Hematopoietic multipotent progenitor cell treated with erythropoietin and hydrocortisone succinate and interleukin-3 and kit ligand, for 8 days (in vitro differentiated cells): ENCODE measurements at regions not wholly inside any gene's neighbourhood (a gene's known extent, or its start where the extent isn't known, plus 50 kb on each side); places are given as distances from the start of the nearest gene placed in this dataset.

Experiments
- DNase-seq: peaks from one replicate; pipeline ENCODE4 v3.0.0-alpha.2; 2015

- no peak for DNase-seq
Observed at GRCh38 chr3:190252080-190252479, 70.2 kb downstream of the CLDN1 start.

- no peak for DNase-seq
Observed at GRCh38 chr3:190249414-190249813, 72.8 kb downstream of the CLDN1 start.

DNA sequence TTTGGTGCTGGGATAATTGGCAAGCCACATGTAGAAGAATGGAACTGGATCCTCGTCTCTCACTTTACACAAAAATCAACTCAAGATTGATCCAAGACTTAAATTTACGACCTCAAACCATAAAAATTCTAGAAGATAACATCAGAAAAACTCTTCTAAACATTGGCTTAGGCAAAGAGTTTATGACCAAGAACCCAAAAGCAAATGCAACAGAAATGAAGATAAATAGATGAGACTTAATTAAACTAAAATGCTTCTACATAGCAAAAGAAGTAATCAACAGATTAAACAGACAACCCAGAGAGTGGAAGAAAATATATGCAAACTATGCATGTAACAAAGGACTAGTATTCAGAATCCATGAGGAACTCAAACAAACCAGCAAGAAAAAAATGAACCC is 80.1 kb downstream of the CLDN1 start:
- no peak for DNase-seq

DNA sequence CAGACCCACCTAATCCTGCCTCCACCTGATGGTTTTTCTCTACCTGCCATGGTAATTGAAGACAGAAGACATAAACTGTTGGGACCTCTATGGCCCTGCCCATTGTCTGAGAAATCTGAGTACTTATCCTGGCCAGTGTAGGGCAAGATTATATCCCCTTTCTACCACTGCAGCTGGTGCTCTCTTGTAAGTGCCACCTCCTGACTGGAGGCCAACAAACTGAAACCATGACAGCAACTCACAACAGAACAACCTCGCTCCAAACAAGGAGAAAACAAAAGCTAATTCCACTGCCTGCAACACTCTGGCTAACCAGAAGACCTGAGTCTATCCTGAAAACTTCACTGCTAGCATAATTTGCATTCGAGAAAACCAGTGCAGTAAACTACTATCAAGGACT is 82.9 kb downstream of the CLDN1 start:
- DNase-seq, result no peak

GRCh38 chr3:190238871-190239270 is 83.4 kb downstream of the CLDN1 start:
- no peak for DNase-seq

DNA sequence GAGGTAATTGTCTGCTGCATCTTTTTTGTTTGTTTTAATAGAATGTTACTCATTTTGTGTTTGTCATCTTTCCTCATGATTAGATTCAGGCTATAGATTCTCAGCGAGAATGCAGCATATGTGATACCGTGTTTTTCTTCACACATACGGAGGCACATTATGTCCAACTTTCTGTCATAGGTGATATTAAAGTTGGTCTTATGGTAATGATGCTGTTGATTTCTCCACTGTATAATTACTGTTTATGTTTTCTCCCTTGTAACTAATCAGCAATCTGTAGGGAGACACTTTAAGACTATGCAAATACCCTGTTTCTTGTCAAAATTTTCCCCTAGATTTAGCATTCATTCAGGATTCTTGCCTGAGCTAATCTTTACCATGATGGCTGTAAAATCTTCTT is 87.6 kb downstream of the CLDN1 start:
- no peak for DNase-seq

- DNase-seq, result no peak
Observed at GRCh38 chr3:190229632-190230424, 92.4 kb downstream of the CLDN1 start.

- no peak for DNase-seq
Observed at GRCh38 chr3:190227064-190227463, 95.2 kb downstream of the CLDN1 start.

GRCh38 chr3:190224863-190225692 is 97.2 kb downstream of the CLDN1 start:
- DNase-seq, result peak; percentile 16

DNA sequence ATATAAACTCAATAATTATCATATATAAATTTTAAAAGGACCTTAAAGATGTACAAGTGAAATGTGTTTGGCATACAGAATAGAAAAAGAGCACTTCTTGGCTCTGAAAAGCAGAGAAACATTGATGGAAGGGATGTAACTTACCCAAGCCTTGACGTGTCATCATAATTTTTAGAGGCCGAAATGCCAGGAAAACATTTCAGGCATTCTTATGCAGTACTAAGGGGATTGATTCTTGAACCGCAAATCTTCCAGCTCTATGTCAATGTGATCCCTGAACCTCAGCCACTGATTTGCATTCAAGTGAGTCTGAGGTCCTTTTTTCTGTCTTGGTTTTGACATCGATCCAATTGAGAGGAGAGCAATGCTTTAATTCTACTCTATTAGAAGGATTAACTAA is 97.8 kb downstream of the CLDN1 start:
- no peak for DNase-seq

GRCh38 chr3:190222916-190223315 is 99.3 kb downstream of the CLDN1 start:
- DNase-seq, result no peak

DNA sequence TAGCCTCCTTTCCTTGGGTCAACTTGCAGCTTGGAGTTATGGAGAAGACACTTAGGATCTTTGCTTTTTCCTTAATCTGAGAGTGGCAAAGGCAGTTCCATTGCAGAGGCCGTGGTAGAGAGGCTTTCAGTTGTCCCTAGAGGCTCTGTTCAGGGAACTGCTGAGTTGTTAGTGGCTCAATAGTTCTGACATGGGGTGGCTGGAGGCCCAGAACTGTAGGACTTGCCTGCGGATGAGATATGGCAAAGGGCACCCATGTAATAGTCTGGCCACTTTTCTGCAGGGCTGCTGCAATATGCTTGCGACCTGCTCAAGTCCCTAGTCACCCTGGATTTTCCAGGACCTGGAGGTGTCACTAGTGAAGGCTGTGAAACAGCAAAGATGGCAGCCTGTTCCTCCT is 99.9 kb downstream of the CLDN1 start:
- no peak for DNase-seq

DNA sequence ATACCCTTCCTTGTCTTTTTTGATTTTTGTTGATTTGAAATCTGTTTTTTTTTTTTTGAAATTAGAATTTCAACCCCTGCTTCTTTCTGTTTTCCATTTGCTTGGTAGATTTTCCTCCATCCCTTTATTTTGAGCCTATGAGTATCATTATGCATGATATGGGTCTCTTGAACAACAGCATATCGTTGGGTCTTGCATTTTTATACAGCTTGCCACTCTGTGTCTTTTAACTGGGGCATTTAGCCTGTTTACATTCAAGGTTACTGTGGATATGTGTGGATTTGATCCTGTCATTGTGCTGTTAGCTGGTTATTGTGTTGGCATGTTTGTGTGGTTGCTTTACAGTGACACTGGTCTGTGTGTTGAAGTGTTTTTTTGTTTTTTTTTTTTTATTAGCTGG is 99.7 kb upstream of the P3H2 start:
- DNase-seq, result no peak

GRCh38 chr3:190217081-190217480 is 96.4 kb upstream of the P3H2 start:
- DNase-seq, result no peak

- no peak for DNase-seq
Observed at GRCh38 chr3:190213727-190214126, 93.0 kb upstream of the P3H2 start.

DNA sequence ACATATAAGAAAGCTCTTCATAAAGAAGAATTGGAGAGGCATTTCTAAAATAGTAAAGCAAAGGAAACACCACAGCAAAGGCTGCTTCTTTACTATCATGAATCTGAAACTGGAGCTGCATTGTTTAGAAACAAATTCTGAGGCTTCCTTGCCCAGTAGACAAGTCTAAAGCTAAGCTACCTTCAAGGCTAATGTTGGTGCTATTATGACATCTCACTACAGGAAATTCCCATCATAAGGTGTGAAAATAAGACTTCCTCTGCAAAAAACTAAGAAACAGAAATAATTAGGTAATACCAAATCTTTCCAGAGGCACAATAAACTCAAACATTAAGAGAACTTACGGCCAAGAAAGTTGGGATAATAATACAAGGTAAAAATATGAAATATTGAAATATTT is 89.9 kb upstream of the P3H2 start:
- no peak for DNase-seq

GRCh38 chr3:190209533-190209932 is 88.8 kb upstream of the P3H2 start:
- no peak for DNase-seq

- no peak for DNase-seq
Observed at GRCh38 chr3:190208196-190208595, 87.5 kb upstream of the P3H2 start.

DNA sequence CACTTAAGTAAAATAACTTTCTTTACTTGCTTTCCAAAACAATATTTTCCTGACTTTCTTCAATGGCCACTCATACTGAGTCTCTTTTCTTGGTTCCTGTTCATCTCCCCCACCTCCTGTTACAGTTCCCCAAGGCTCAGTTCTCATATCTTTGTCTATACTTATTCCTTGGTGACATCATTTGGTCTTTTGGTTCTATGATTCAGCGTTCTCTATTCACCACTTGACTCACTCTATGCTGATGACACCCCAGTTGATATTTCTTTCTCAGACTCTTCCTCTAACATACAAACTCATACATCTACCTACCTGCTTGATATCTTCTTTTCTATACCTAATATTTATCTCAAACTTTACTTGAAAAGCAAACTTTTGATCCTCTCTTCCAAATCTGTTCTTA is 85.0 kb upstream of the P3H2 start:
- DNase-seq, result no peak

DNA sequence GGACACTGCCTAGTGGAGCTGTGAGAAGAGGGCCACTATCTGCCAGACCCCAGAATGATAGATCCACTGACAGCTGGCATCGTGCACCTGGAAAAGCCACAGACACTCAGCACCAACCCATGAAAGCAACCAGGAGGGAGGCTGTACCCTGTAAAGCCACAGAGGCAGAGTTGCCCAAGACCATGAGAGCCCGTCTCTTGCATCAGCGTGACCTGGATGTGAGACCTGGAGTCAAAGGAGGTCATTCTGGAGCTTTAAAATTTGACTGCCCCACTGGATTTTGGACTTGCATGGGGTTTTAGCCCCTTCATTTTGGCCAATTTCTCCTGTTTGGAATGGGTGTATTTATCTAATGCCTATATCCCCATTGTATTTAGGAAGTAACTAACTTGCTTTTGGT is 83.5 kb upstream of the P3H2 start:
- no peak for DNase-seq

DNA sequence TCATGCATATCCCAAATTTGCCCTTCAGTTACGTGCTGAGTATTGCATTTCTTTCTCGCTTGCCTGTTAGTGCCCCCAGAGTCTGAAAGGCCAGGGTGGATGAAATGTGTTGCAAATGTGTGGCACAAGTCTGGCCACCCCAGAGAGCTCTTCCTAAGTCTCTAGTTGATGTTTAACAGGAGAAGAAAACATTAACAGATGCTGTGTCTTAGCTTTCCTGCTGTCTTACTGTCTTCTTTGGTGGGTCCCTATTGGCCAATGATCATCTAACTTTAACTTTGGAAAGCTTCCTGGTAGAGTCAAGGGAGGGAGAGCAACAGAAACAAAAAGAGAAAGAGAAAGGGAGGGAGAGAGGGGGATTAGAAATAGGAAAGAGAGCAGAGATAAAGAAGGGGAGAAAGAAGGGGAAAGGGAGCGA is 76.7 kb upstream of the P3H2 start:
- no peak for DNase-seq

- no peak for DNase-seq
Observed at GRCh38 chr3:190194506-190194905, 73.8 kb upstream of the P3H2 start.

DNA sequence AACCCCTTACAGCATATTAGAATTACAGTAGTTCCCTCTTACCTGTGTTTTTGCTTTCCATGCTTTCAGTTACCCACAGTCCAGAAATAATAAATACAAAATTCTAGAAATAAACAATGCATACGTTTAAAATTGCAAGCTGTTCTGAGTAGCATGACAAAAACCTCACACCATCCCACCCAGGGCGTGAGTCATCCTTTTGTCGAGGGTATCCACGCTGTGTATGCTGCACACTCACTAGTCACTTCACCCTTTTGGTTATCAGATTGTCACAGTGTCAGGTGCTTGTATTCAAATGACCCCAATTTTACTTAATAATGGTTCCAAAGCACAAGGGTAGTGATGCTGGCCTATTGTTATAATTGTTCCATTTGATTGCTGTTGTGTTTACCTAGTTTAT is 72.5 kb upstream of the P3H2 start:
- DNase-seq, result no peak

DNA sequence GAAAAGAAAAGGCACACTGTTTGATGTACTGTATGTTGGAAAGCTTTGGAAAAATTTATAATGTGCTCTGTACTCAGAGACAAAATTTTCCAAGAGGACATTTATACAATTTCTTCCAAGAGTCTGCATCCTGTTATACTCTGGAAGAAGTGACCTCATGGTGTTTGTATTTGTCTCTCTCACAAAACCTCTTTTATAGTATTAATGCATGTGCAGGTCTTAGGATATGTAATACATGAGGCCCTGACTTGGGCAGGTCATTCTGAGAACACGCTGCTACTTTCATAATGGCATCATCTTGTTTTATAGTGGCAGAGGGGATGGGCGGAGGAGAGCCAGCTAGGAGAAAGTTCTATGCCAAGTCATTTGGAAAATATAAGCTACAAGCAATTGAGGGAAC is 72.0 kb upstream of the P3H2 start:
- no peak for DNase-seq
